Suppressor macrophage (primary cell): ENCODE measurements at regions not wholly inside any gene's neighbourhood (a gene's known extent, or its start where the extent isn't known, plus 50 kb on each side); places are given as distances from the start of the nearest gene placed in this dataset.

Source experiments
- DNase-seq, 4 experiments: peaks; one replicate each; pipeline ENCODE4 v3.0.0-alpha.2; 2020 to 2022

GRCh38 chr2:239710953-239711861 is 310.4 kb upstream of the HDAC4 start:
- DNase-seq, result no peak

- DNase-seq, result no peak
Observed at GRCh38 chr2:239706367-239706766, 305.5 kb upstream of the HDAC4 start.

GRCh38 chr2:239704737-239705136 is 303.9 kb upstream of the HDAC4 start:
- DNase-seq, result no peak

DNA sequence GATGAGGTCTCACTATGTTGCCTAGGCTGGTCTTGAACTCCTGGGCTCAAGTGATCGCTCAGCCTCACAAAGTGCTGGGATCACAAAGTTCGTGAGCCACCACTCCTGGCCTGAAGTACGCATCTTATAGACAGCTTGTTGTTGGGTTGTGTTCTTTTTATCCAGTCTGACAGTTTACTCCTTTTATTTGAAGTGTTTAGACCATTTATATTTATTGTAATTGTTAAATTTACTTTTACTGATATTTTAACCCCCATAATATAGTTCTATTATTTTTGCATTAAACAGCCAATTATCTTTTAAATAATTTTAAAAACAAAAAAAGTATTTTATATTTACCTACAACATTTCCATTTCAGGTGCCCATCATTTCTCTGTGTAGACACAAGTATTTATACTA is 303.0 kb upstream of the HDAC4 start:
- no peak for DNase-seq

- no peak for DNase-seq
Observed at GRCh38 chr2:239700686-239701345, 300.0 kb upstream of the HDAC4 start.

GRCh38 chr2:239697399-239698164 is 296.8 kb upstream of the HDAC4 start:
- DNase-seq, result no peak

DNA sequence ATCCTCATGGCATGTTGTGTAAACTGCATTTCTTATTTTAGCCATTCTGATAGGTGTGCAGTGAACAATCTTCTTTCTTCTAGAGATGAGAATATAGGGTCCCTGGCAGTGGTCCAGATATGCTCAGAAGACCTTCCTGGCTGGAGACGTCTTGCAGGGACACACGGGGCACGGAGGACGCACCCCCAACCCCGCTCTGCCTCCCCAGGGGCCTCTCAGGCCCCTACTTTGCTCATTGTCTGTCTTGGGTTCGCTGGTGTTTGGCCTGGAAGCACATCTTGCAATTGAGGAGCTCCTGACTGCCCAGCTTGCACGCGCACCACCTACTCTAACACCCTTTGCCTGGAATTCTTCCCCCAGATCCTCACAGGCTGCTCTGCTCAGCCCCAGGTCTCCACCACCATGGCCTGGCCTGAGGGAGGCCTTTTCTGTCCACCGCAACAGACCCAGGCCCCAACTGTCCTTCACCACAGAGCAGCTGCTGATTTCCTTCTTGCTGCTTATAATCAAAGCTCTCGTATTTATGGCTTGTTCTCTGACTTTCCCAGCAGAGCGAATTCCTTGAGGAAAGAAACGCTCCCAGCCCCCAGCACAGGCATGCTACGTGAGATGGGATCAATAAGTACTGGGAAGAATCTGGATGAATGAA is 295.9 kb upstream of the HDAC4 start:
- no peak for DNase-seq

DNA sequence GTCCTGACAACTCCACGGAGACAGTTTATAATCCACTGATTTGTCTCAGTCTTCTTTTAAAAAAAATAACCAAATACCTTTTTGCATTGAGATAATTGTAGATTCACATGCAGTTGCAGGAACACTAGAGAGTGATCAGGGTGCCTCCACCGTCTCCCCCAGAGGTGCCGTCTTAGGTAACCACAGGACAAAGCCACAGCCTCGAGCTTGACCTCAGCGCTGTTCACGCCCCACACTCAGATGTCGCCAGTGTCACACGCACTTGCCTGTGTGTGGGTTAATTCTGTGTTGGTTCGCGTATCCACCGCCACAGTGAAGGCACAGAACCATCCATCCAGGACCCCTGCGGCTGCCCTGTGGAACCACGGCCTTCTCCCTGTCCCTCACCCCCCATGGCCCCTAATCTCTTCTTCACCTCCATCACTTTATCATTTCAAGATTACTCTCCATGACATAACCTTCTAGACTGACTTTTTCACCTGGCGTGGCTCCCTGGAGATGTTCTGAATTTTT is 295.0 kb upstream of the HDAC4 start:
- DNase-seq, result no peak

- DNase-seq, result no peak
Observed at GRCh38 chr2:239695106-239695727, 294.4 kb upstream of the HDAC4 start.

DNA sequence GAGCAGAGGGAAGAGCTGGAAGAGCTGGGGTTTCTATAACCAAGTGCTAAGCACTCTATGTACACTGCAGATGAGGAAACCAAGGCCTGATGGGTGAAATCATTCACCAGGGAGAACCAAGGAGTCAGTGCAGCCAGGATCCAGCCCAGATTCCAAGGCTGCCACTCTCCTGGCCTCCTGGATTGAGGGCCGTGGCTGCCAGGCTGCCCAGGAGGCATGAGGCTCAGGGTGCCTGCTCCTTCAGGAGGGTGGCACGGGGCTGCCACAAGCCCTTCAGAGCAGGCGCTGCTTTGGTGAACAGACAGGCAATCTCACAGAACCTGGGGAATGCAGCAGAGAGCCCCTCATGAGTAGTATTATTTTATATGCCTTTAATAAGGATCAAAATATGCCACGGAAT is 293.7 kb upstream of the HDAC4 start:
- no peak for DNase-seq

DNA sequence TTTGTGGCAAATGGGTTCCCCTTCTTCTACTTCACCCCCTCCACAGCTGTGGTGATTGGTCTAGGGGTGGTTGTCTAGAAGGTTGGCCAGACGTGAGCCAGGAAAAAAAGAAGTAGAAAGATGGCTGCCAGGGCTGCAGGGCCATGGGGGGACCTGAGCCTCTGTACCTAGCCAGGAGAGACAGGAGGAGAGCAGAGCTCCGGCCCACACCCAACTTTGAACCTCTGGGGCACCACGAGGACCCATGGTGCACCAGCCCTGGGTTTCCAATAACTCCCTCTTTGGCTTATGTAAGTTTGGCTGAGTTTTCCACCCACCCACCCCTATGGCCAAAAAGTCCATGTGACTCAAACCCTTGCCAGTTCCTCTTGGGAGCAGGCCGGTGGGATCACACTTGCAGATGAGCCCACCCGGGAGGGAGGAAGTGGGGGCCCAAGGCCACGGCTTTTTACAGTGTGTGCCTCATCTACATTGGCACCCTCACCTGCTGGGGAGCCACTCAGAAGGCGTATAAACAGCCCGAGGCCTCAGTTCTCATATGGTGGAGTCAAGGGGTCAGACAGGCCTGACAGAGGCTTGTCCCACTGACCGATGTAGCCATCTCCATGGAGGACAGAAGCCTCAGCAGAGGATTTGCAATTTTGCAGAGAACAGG is 293.1 kb upstream of the HDAC4 start:
- no peak for DNase-seq

DNA sequence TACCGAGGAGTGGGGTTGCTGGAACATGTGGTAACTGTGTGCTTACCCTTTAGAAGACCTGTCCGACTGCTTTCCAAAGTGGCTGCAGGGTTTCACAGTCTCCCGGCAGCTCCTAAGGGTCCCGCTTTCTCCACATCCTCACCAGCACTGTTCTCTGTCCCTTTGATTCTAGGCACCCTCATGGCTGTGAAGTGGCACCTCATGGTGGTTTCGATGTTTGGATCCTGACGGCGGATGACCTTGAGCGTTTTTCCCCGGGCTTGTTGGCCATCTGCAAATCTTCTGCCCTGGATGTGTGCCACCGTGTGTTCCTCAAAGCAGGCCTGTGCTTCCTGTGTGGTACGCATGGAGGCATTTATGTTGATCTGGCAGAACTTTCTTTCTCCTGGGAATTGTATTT is 292.5 kb upstream of the HDAC4 start:
- DNase-seq, result no peak

DNA sequence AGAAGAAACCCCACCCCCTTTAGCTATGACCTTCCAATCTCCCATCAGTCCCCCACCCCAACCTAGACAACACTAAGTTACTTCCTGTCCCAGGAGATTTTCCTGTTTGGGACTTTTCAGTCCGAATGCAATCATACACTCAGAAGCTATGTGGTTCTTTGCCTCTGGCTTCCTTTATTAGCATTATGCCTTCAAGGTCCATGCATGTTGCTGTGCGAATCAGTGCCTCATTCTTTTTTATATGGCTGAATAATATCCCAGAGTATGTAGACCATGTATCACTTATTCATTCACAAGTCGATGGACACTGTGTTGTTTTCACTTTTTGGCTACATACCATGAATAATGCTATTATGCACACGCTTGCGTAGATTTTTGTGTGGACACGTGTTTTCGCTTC is 292.1 kb upstream of the HDAC4 start:
- DNase-seq, result no peak

- no peak for DNase-seq
Observed at GRCh38 chr2:239692362-239692851, 291.6 kb upstream of the HDAC4 start.

DNA sequence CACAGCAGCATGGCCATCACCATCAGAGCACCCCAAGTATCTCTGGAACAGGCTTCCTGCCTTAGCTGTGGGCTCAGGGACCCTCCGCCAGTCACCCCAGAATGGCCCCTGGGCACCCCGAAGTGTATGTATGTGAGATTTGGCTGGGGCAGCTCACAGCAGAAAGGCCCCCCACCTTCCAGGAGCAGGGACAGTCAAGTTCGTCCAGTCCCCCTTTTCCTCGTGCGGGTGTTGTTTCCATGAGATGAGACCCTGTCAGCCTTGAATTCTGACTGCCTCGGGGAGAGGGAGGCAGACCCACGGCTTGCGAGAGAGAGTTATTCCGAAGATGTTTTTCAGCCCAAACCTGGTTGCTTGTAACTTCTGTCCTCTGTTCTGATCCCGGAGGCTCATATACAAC is 290.9 kb upstream of the HDAC4 start:
- no peak for DNase-seq

DNA sequence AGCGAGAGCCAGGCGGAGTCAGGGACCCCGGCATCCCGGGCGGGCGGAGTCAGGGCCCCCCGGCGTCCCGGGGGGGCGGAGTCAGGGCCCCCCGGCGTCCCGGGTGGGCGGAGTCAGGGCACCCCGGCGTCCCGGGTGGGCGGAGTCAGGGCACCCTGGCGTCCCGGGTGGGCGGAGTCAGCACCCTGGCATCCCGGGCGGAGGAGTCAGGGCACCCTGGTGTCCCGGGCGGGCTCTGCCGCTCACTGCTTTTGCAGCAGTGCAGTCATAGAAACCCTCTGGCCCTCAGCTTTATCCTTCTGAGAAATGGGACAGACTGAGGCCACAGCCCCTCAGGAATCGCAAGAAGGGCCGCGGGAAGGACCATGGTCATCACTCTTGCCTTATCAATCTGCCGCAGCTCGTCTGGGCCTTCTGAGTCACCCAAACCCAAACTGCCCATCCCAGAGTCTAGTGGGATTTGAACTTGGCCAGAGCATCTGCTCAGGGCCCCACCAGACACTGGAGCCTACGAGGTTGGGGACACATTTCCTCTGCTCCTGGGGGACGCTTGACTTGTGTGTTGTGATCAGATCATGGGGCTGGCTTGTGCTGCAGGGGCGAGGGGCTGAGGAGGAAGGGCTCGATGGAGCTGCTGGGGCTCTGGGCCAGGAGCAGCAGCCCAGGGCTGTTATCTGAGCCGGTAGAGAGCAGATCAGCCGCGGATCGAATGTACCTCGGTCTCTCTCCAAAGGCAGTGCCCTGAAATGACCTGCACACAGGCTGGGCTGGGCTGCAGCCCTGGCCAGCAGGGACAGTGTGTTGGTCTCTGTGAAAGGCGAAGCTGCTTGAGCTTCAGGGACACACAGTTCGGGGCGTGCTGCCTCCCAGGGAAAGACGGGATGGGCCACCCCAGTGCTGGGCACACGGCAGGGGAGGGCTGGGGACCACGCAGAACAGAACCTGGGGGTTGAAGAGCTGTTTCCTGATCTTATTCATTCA is 290.1 kb upstream of the HDAC4 start:
- no peak for DNase-seq

GRCh38 chr2:239689985-239690384 is 289.2 kb upstream of the HDAC4 start:
- no peak for DNase-seq

- DNase-seq, result no peak
Observed at GRCh38 chr2:239689410-239689809, 288.6 kb upstream of the HDAC4 start.

GRCh38 chr2:239688840-239689239 is 288.0 kb upstream of the HDAC4 start:
- no peak for DNase-seq

DNA sequence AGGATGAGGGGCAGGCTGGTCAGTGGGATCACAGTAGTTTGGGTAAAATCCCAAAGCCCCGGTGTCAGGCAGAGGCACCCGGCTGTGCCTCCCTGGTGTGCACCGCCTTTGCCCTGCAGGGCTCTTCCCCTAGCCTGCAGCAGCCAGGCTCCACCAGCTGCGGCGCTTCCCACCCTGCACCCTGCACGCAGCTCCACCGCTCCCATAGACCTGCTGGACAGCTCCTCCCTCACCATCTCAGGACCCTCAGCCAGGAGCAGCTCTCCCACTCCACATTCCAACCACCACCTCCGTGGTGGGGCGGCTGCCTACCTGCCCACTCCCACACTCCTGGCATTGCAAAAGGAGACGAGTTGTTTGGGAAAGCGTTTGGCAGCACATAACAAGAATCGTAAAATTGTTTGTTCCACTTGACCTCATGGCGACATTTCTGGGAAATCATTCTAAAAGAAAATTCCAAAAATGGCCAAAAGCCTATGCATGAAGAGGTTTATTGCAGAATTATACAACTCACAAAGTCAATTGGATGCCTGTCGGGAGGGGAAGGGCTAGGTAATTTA is 287.4 kb upstream of the HDAC4 start:
- DNase-seq, result peak in 1 of 4 experiments; percentile 34
